Kidney epithelial cell (primary cell): ENCODE measurements at regions not wholly inside any gene's neighbourhood (a gene's known extent, or its start where the extent isn't known, plus 50 kb on each side); places are given as distances from the start of the nearest gene placed in this dataset.

Source experiments
- DNase-seq: peaks from one replicate; pipeline ENCODE4 v3.0.0-alpha.2; 2010; ENCODE audit warnings: low read depth
- H3K27me3 ChIP-seq: 2 replicates; pipeline ENCODE4 v1.6.0; 2011; ENCODE audit warnings: low read length; ENCODE audit not compliant: control insufficient read depth, insufficient read depth
- H3K36me3 ChIP-seq: 2 replicates; pipeline ENCODE4 v1.5.1; 2011; ENCODE audit warnings: low read length; ENCODE audit not compliant: control insufficient read depth, insufficient read depth
- H3K4me3 ChIP-seq: 2 replicates; pipeline ENCODE4 v1.5.1; 2011; ENCODE audit warnings: low read depth, mild to moderate bottlenecking, control low read depth, low read length
- CTCF ChIP-seq: IDR thresholded peaks from 2 replicates; pipeline ENCODE4 v1.5.1; 2011; ENCODE audit warnings: mild to moderate bottlenecking, moderate library complexity, low read length, control low read depth, inconsistent platforms; ENCODE audit not compliant: insufficient read depth, poor library complexity, severe bottlenecking

- Histone ChIP-seq H3K4me3 (no peak overlapping the region), H3K36me3 (no peaks in the 10 kb centered on the region), H3K27me3 (no peaks in the 10 kb centered on the region)
- DNase-seq: no peak
- no peak for TF ChIP-seq CTCF
These were observed 148.3 kb upstream of the ADAMTS9 start for GRCh38 chr3:64836097-64836496.

GRCh38 chr3:64832098-64832497 is 144.3 kb upstream of the ADAMTS9 start:
- TF ChIP-seq CTCF: no peak
- DNase-seq: no peak
- no peak overlapping the region for H3K4me3 ChIP-seq
- H3K27me3 ChIP-seq: no peaks in the 10 kb centered on the region
- no peaks in the 10 kb centered on the region for H3K36me3 ChIP-seq

- Histone ChIP-seq H3K27me3 (no peaks in the 10 kb centered on the region), H3K4me3 (no peak overlapping the region), H3K36me3 (no peaks in the 10 kb centered on the region)
- no peak for TF ChIP-seq CTCF
- DNase-seq: no peak
These were observed 142.9 kb upstream of the ADAMTS9 start for GRCh38 chr3:64830681-64831080.

GRCh38 chr3:64829331-64829730 is 141.5 kb upstream of the ADAMTS9 start:
- TF ChIP-seq CTCF: no peak
- Histone ChIP-seq H3K27me3 (no peaks in the 10 kb centered on the region), H3K4me3 (no peak overlapping the region), H3K36me3 (no peaks in the 10 kb centered on the region)
- DNase-seq: no peak

- Histone ChIP-seq H3K36me3 (no peaks in the 10 kb centered on the region), H3K27me3 (no peaks in the 10 kb centered on the region), H3K4me3 (no peak overlapping the region)
- no peak for DNase-seq
- TF ChIP-seq CTCF: no peak
These were observed 140.5 kb upstream of the ADAMTS9 start for GRCh38 chr3:64828276-64828675.

GRCh38 chr3:64827431-64827830 is 139.6 kb upstream of the ADAMTS9 start:
- no peak for DNase-seq
- no peak for TF ChIP-seq CTCF
- no peaks in the 10 kb centered on the region for H3K36me3 ChIP-seq
- H3K4me3 ChIP-seq: no peak overlapping the region
- H3K27me3 ChIP-seq: no peaks in the 10 kb centered on the region
